ENCODE measurements at regions not wholly inside any gene's neighbourhood (a gene's known extent, or its start where the extent isn't known, plus 50 kb on each side); places are given as distances from the start of the nearest gene placed in this dataset.

GRCh38 chr14:34099635-34100034, 148.8 kb upstream of the EGLN3 start:
- in situ Hi-C loops (cut with HindIII; ENCODE audit: low sequenced_read_pairs) = no loop called here
- no peak for TF ChIP-seq CTCF (IDR thresholded peaks at IDR 0.05; ENCODE audit: low read depth, low read length)
- DNase-seq (ENCODE audit: low read depth, low spot score) = no peak
- H3K4me3 ChIP-seq (ENCODE audit: low read depth, low read length) = no peak overlapping the region

GRCh38 chr14:34098985-34099349, 148.1 kb upstream of the EGLN3 start:
- in situ Hi-C loops (cut with HindIII; ENCODE audit: low sequenced_read_pairs) = no loop called here

GRCh38 chr14:34098045-34098984, 147.4 kb upstream of the EGLN3 start:
- no peak overlapping the region for H3K4me3 ChIP-seq (ENCODE audit: low read depth, low read length)
- peak; percentile 64 for DNase-seq (ENCODE audit: low read depth, low spot score)
- in situ Hi-C loops (cut with HindIII; ENCODE audit: low sequenced_read_pairs) = no loop called here
- TF ChIP-seq CTCF (IDR thresholded peaks at IDR 0.05; ENCODE audit: low read depth, low read length) = peak; percentile 71

More at GRCh38 chr14:34098985-34099349, 148.1 kb upstream of the EGLN3 start:
- no peak for DNase-seq (ENCODE audit: low read depth, low spot score)
- no peak overlapping the region for H3K4me3 ChIP-seq (ENCODE audit: low read depth, low read length)
- no peak for TF ChIP-seq CTCF (IDR thresholded peaks at IDR 0.05; ENCODE audit: low read depth, low read length)

- no peak for DNase-seq (ENCODE audit: low read depth, low spot score)
- in situ Hi-C loops (cut with HindIII; ENCODE audit: low sequenced_read_pairs) = no loop called here
- TF ChIP-seq CTCF (IDR thresholded peaks at IDR 0.05; ENCODE audit: low read depth, low read length) = no peak
- H3K4me3 ChIP-seq (ENCODE audit: low read depth, low read length) = no peak overlapping the region
Observed at GRCh38 chr14:34097644-34098043, 146.8 kb upstream of the EGLN3 start.

- no peak for TF ChIP-seq CTCF (IDR thresholded peaks at IDR 0.05; ENCODE audit: low read depth, low read length)
- in situ Hi-C loops (cut with HindIII; ENCODE audit: low sequenced_read_pairs) = no loop called here
- no peak for DNase-seq (ENCODE audit: low read depth, low spot score)
- H3K4me3 ChIP-seq (ENCODE audit: low read depth, low read length) = no peak overlapping the region
Observed at GRCh38 chr14:34094384-34094783, 143.5 kb upstream of the EGLN3 start.

- in situ Hi-C loops (cut with HindIII; ENCODE audit: low sequenced_read_pairs) = no loop called here
- TF ChIP-seq CTCF (IDR thresholded peaks at IDR 0.05; ENCODE audit: low read depth, low read length) = no peak
- no peak for DNase-seq (ENCODE audit: low read depth, low spot score)
- H3K4me3 ChIP-seq (ENCODE audit: low read depth, low read length) = no peak overlapping the region
Observed at GRCh38 chr14:34093883-34094282, 143.0 kb upstream of the EGLN3 start.
